Stimulated activated CD4-positive, alpha-beta T cell treated with anti-CD3 and anti-CD28 coated beads, Interleukin-2, amount 100 ng/mL, for 24 hours (primary cell): ENCODE measurements at regions not wholly inside any gene's neighbourhood (a gene's known extent, or its start where the extent isn't known, plus 50 kb on each side); places are given as distances from the start of the nearest gene placed in this dataset.

Source experiments
- DNase-seq, 2 donors: peaks; one replicate each; pipeline ENCODE4 v3.0.0-alpha.2; 2020

DNA sequence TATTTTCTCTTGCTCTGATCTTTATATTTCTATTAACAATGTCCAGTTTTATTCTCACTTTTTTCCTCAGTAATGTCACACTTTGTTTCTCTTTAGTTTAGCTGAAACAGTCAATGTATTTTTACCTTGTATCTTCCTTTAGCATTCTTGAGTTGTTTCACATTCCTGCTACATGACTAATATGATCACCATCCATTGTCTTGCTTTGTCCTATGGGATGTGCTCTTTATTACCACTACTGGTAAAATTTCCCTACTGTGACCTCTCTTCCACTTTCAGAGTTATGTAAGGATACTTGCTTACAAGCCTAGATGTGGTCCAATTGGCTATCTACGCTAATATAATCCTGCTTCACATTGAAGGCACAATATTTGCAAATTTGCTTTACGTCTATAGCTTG lies 457.9 kb downstream of the PIK3C3 start:
- no peak for DNase-seq

DNA sequence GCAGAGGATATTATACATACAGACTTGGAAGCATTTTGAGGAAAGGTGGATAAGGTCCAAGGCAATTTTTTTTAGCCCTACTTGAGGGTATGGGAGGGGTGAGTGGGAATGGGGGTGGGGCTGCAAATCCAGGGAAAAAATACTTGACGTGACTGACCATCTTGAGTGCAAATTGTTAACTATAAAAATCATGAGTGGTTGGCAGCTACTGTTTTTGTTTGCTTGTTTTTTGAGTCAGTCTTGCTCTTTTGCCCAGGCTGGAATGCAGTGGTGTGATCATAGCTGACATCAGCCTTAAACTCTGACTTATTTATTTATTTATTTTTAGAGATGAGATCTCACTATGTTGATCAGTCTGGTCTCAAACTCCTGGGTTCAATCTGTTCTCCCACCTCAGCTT lies 458.8 kb downstream of the PIK3C3 start:
- no peak for DNase-seq

GRCh38 chr18:42414756-42415454 lies 459.9 kb downstream of the PIK3C3 start:
- DNase-seq = no peak

- no peak for DNase-seq
Measured at GRCh38 chr18:42417189-42417588, 462.2 kb downstream of the PIK3C3 start.

DNA sequence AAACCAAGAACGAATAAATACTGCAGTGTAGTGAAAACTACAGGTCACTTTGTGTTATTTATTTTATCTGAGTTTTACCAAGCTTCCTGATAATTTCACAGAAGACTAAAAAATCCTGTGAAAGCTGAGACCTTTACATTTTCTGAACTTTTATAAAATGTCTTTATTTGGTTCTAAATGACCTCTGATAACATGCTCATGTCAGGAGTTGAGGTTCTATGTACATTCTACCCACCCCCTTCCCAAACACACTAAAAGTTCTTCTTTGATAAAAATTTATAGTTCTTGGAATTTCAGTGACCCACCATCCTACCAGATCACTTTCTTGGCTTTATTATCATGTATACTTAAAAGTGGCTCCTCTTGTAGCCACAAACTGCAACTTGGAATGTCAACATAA lies 463.1 kb downstream of the PIK3C3 start:
- no peak for DNase-seq

GRCh38 chr18:42425025-42425424 lies 470.0 kb downstream of the PIK3C3 start:
- DNase-seq = no peak

GRCh38 chr18:42426496-42427015 lies 471.5 kb downstream of the PIK3C3 start:
- DNase-seq = no peak

GRCh38 chr18:42429196-42429595 lies 474.2 kb downstream of the PIK3C3 start:
- no peak for DNase-seq

- no peak for DNase-seq
Measured at GRCh38 chr18:42436222-42436765, 481.3 kb downstream of the PIK3C3 start.

DNA sequence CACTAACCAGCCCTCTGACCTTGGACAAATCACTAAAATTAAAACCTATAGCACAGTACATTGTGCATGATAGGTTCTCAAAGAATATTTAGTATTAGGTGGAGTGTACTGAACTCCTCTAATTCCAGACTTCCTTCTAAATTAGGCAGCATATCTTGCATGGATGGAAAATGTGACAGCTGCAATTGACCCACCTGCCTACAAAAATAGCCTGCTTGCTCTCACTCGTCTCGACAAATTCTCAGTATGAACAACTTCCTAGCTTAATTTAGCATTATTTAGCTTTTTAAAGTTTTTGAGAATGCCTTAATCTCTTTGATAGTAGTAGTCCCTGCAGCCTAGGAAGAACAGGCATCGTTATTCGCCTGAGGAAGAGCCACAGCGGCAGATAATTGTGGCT lies 482.0 kb downstream of the PIK3C3 start:
- no peak for DNase-seq

GRCh38 chr18:42437646-42438045 lies 482.6 kb downstream of the PIK3C3 start:
- DNase-seq = no peak

GRCh38 chr18:42442656-42443055 lies 487.6 kb downstream of the PIK3C3 start:
- DNase-seq = no peak

DNA sequence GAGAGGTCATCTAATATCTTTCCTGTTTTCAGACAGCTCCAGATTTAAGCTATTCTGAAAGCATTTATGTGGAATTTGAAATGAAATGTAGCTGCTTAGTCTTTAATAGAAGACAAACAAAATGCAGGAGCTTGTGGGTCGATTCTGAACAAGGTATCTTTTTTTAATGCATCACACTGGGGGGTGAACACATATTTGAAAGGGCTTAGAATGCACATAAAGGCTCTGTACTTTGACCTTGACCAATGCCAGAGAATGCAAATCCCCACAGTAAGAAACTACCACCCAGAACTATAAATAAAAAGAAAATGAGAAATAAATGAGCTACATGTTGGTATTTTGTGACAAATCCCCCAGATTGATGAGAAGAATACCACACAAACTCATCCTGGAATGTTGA lies 489.3 kb downstream of the PIK3C3 start:
- no peak for DNase-seq

- DNase-seq = no peak
Measured at GRCh38 chr18:42445359-42445758, 490.3 kb downstream of the PIK3C3 start.

- DNase-seq = no peak
Measured at GRCh38 chr18:42446195-42446594, 491.2 kb downstream of the PIK3C3 start.

DNA sequence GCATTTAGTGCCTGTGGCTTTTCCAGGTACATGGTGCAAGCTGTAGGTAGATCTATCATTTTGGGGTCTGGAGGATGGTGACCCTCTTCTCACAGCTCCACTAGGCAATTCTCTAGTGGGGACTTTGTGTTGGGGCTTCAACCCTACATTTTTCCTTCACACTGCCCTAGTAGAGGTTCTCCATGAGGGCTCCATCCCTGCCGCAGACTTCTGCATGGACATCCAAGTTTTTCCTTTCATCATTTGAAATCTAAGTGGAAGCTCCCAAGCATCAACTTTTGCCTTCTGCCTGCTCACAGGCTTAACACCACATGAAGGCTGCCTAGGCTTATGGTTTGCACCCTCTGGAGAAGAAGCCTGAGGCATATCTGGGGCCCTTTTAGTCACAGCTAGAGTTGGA lies 492.7 kb downstream of the PIK3C3 start:
- no peak for DNase-seq

- DNase-seq = no peak
Measured at GRCh38 chr18:42458226-42458625, 503.2 kb downstream of the PIK3C3 start.

- DNase-seq = no peak
Measured at GRCh38 chr18:42459873-42460272, 504.8 kb downstream of the PIK3C3 start.

- DNase-seq = no peak
Measured at GRCh38 chr18:42471885-42472284, 516.9 kb downstream of the PIK3C3 start.

DNA sequence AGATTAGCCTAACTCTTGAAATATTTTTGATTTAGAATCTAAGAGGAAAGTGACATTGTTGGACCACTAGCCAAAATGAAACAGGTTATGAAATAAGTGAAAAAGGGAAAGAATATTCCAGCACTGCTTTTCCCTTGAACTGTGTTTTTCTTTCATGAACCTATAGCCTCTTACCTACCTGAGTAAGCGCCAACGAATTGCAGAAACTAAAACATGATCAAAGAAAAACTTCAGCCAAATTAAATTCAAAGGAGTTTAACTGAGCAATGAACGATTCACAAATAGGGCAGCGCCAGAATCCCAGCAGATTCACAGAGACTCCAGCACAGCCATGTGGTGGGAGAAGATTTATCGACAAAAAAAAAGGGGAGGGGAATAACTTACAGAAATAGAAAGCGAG lies 518.6 kb downstream of the PIK3C3 start:
- DNase-seq = no peak

DNA sequence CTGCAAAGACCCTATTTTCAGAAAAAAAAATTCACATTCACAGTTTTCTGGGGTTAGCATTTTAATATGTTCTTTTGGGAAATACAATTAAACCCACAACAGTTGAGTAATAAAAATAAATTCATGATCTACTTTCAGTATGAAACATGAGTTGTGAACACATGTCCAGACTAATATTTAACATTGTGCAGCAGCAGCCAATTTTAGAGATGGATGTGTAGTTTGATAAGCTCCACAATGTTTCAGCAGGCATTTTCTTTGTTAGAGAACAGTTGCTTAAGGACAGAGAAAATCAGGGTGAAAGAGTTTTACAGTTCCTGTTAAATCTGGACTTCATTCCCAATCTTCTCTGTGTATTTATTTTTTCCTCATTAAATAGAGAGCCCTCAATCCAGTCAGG lies 519.5 kb downstream of the PIK3C3 start:
- no peak for DNase-seq

DNA sequence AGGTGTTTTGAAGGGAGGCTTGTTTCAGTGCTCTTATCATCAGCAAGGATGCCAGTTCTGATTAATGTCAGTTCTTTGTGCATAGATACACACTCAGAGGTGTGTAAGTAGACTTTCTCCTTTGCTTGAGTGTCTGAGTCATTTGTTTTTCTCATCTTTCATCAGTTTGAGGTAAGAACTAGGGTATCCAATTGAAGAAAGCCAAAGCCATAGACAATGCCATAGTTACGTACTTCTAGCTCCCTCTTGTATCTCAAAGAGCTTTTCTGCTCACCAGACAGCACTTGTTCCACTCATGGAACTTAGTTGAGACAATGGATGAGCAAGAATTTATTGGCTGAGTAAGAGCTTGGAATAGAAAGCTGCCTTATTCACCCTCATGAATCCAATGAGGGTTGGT lies 520.1 kb downstream of the PIK3C3 start:
- DNase-seq = no peak

DNA sequence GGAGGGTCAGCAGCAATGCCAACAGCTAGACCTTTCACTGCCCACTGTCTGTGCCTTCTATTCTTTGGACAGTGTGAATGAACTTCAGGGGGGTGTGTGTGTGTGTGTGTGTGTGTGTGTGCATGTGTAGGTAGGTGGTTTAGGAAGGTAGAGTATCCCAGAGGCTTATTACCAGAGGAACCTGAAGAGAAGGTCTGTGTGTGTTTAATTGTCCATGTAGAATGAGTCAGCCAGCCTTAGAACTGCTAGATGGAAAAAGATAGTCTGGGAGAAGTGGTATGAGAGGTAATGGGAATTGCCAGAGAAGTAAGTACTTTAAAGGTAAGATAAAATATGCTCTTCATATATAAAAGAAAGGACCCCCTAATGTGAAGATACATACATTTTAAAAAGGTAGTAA lies 522.2 kb downstream of the PIK3C3 start:
- DNase-seq = no peak

- no peak for DNase-seq
Measured at GRCh38 chr18:42480441-42480840, 525.4 kb downstream of the PIK3C3 start.

- no peak for DNase-seq
Measured at GRCh38 chr18:42484648-42485047, 529.6 kb downstream of the PIK3C3 start.
